ENCODE measurements at regions not wholly inside any gene's neighbourhood (a gene's known extent, or its start where the extent isn't known, plus 50 kb on each side); places are given as distances from the start of the nearest gene placed in this dataset.

DNA sequence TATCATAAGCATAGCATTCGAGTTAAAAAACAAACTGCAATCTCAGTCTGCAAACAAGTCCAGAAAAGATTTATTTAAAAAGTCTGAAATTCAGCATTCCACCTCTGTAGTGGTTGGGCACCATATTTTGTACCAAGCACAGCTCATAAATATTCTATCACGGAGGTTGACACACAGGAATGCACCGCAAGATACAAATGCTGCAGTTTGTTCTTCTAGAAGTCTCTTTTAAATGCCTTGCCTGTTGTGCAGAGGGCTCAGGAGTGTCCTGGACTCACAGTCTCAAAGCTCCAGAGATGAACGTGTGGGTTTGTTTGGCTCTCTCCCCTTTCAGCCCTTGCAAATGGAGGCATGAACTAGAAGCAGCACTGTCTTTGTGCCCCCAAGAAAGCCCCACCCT is 212.4 kb upstream of the USP24 start:
- 77 to 80% methylated on average over 4 of the region's 4 CpGs for WGBS, 2 donors
- TF ChIP-seq, protein P1, sequence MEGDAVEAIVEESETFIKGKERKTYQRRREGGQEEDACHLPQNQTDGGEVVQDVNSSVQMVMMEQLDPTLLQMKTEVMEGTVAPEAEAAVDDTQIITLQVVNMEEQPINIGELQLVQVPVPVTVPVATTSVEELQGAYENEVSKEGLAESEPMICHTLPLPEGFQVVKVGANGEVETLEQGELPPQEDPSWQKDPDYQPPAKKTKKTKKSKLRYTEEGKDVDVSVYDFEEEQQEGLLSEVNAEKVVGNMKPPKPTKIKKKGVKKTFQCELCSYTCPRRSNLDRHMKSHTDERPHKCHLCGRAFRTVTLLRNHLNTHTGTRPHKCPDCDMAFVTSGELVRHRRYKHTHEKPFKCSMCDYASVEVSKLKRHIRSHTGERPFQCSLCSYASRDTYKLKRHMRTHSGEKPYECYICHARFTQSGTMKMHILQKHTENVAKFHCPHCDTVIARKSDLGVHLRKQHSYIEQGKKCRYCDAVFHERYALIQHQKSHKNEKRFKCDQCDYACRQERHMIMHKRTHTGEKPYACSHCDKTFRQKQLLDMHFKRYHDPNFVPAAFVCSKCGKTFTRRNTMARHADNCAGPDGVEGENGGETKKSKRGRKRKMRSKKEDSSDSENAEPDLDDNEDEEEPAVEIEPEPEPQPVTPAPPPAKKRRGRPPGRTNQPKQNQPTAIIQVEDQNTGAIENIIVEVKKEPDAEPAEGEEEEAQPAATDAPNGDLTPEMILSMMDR (IDR thresholded peaks at IDR 0.05) = no peak
- no peak for TF ChIP-seq POLR2A (IDR thresholded peaks at IDR 0.05)

DNA sequence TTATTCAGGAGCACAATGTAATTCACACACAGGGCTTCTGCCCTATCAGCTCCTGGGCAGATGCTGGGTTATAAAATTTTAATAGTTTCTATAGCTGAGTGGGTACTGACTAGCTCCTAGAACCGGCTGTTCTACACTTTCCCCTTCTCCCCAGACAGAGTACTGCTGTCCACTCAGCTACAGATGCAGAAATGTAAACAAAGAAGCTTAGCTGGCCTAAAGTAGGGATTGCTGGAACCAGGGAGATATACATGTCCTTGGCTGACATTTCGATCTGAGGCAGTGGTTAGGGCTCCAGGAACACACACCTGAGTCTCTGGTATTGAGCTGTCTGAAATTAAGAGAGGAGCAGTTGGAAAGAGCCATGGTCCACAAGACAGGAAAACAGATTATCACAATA is 211.5 kb upstream of the USP24 start:
- no peak overlapping the region for H3K4me3 ChIP-seq (ENCODE audit: low read depth, poor library complexity, severe bottlenecking)
- DNase-seq (ENCODE audit: low spot score in 2 of 2) = no peak
- 84 to 85% methylated on average over 2 of the region's 2 CpGs for WGBS, 2 donors
- intact Hi-C loops (cut with DNase I; ENCODE audit: low total_unique reads) = no loop called here
- TF ChIP-seq, protein P1 (IDR thresholded peaks at IDR 0.05) = no peak
- no peak for TF ChIP-seq POLR2A (IDR thresholded peaks at IDR 0.05)

More for the DNA sequence above, 212.4 kb upstream of the USP24 start:
- intact Hi-C loops (cut with DNase I; ENCODE audit: low total_unique reads) = no loop called here
- no peak overlapping the region for H3K4me3 ChIP-seq (ENCODE audit: low read depth, poor library complexity, severe bottlenecking)
- no peak for DNase-seq (ENCODE audit: low spot score in 2 of 2)

DNA sequence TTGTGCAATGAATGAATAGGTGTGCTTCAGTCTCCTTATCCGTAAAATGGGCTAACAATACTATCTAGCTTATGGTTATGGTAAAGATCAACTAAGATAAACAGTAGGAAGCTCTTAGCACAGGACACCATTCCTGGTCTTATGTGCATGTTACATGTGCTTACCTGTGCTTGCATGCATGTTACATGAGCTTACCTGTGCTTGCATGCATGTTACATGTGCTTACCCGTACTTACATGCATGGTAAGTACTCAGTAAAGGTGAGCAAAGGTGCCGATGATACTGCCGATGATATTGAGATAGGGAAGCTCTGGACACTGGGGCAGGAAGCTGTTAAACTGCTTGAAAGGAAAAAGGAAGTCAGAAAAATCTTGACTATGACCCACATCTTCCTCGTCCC is 211.0 kb upstream of the USP24 start:
- WGBS, 2 donors = 80 to 86% methylated on average over 5 of the region's 5 CpGs
- intact Hi-C loops (cut with DNase I; ENCODE audit: low total_unique reads) = no loop called here
- no peak for DNase-seq (ENCODE audit: low spot score in 2 of 2)
- no peak overlapping the region for H3K4me3 ChIP-seq (ENCODE audit: low read depth, poor library complexity, severe bottlenecking)
- TF ChIP-seq POLR2A (IDR thresholded peaks at IDR 0.05) = no peak
- TF ChIP-seq, protein P1 (IDR thresholded peaks at IDR 0.05) = no peak

DNA sequence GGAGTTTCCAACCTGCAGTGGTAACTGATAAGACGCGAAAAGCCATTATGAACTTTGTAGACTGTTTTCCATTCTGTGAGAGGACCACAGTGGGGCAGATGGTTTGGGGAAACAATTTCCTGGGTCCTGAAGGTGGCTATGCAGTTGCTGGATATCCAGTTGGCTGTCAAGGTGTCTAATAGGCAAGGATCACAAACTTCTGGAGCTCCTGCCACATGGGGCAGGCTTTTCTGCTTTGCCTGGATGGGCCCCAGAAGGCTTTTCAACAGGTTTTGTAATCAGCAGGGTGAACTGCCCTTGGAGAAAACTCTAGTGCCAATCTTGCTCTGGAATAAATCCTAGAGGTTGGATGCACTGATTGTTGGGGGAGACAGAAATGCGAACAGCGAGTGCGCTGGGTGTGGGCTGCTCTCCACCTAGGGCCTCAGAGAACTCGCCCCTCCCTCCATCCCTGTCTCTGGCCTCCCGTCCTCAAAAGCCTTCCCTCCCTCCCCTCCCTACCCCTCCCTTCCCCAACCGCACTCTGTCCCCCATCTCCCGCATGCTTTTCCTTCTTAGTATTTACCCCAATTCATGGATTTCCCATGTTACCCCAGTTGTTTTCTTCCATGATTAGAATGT is 210.3 kb upstream of the USP24 start:
- no peak for TF ChIP-seq POLR2A (IDR thresholded peaks at IDR 0.05)
- TF ChIP-seq, protein P1 (IDR thresholded peaks at IDR 0.05) = no peak
- WGBS, 2 donors = 94% methylated on average over 9 of the region's 9 CpGs
- intact Hi-C loops (cut with DNase I; ENCODE audit: low total_unique reads) = no loop called here
- DNase-seq (ENCODE audit: low spot score in 2 of 2) = no peak
- H3K4me3 ChIP-seq (ENCODE audit: low read depth, poor library complexity, severe bottlenecking) = no peak overlapping the region

DNA sequence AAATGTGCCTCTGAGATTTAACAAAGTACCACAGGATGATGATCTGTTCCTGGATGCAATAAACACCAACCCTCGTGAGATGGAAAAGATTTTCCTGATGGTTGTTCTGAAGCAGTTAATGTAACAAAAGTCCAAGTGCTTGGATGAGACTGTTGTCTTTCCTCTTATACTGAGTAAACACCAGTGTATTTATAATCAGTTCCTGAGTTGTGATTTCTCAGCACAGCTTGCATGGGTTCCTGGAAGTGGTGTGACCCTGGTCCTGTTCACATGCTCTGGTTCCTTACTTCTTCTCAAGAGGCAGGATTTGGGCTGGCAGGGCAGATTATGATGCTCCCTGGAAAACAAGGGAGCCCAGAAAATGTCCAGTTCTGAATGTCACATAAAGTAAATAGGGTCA is 208.2 kb upstream of the USP24 start:
- no peak overlapping the region for H3K4me3 ChIP-seq (ENCODE audit: low read depth, poor library complexity, severe bottlenecking)
- intact Hi-C loops (cut with DNase I; ENCODE audit: low total_unique reads) = no loop called here
- TF ChIP-seq, protein P1 (IDR thresholded peaks at IDR 0.05) = no peak
- no peak for TF ChIP-seq POLR2A (IDR thresholded peaks at IDR 0.05)
- WGBS, 2 donors = 58 to 64% methylated on average over 1 of the region's 1 CpG
- DNase-seq (ENCODE audit: low spot score in 2 of 2) = no peak

Measured in lower leg skin (tissue), 4 donors.